Activated naive CD8-positive, alpha-beta T cell treated with anti-CD3 and anti-CD28 coated beads, Interleukin-2, amount 50 U/mL, for 16 hours (primary cell): ENCODE measurements at regions not wholly inside any gene's neighbourhood (a gene's known extent, or its start where the extent isn't known, plus 50 kb on each side); places are given as distances from the start of the nearest gene placed in this dataset.

Experiments
- DNase-seq: peaks from one replicate; pipeline ENCODE4 v3.0.0-alpha.2; 2020; ENCODE audit warnings: low read depth, low spot score

GRCh38 chr4:138964716-138965426 lies 50.7 kb upstream of the NOCT start:
- DNase-seq, result no peak

- DNase-seq, result no peak
Measured at GRCh38 chr4:138963412-138963811, 52.2 kb upstream of the NOCT start.

- no peak for DNase-seq
Measured at GRCh38 chr4:138961664-138962063, 53.9 kb upstream of the NOCT start.

GRCh38 chr4:138961129-138961528 lies 54.5 kb upstream of the NOCT start:
- no peak for DNase-seq

GRCh38 chr4:138960175-138960710 lies 55.3 kb upstream of the NOCT start:
- DNase-seq, result no peak

GRCh38 chr4:138959097-138959815 lies 56.3 kb upstream of the NOCT start:
- DNase-seq, result no peak

- no peak for DNase-seq
Measured at GRCh38 chr4:138958519-138958918, 57.1 kb upstream of the NOCT start.

- no peak for DNase-seq
Measured at GRCh38 chr4:138957302-138957701, 58.3 kb upstream of the NOCT start.

- no peak for DNase-seq
Measured at GRCh38 chr4:138954428-138954827, 61.2 kb upstream of the NOCT start.

GRCh38 chr4:138953961-138954371 lies 61.6 kb upstream of the NOCT start:
- no peak for DNase-seq

GRCh38 chr4:138952411-138952810 lies 63.2 kb upstream of the NOCT start:
- no peak for DNase-seq

GRCh38 chr4:138951764-138952163 lies 63.8 kb upstream of the NOCT start:
- DNase-seq, result no peak

GRCh38 chr4:138949866-138950265 lies 65.7 kb upstream of the NOCT start:
- DNase-seq, result no peak

GRCh38 chr4:138948918-138949317 lies 66.7 kb upstream of the NOCT start:
- DNase-seq, result no peak

GRCh38 chr4:138946306-138946705 lies 69.3 kb upstream of the NOCT start:
- no peak for DNase-seq

GRCh38 chr4:138945840-138946239 lies 69.7 kb upstream of the NOCT start:
- no peak for DNase-seq

- no peak for DNase-seq
Measured at GRCh38 chr4:138945401-138945800, 70.2 kb upstream of the NOCT start.

- no peak for DNase-seq
Measured at GRCh38 chr4:138943893-138944292, 71.7 kb upstream of the NOCT start.

- DNase-seq, result no peak
Measured at GRCh38 chr4:138941037-138941436, 74.5 kb upstream of the NOCT start.

GRCh38 chr4:138939960-138940359 lies 75.6 kb upstream of the NOCT start:
- no peak for DNase-seq

- DNase-seq, result no peak
Measured at GRCh38 chr4:138938366-138938690, 77.3 kb upstream of the NOCT start.

GRCh38 chr4:138935135-138935807 lies 80.3 kb upstream of the NOCT start:
- no peak for DNase-seq

- DNase-seq, result no peak
Measured at GRCh38 chr4:138927072-138927471, 88.5 kb upstream of the NOCT start.
